SK-N-MC (cell line): ENCODE measurements at regions not wholly inside any gene's neighbourhood (a gene's known extent, or its start where the extent isn't known, plus 50 kb on each side); places are given as distances from the start of the nearest gene placed in this dataset.

Source experiments
- EZH2 ChIP-seq: fragments of 200-600 bp; sonication (generic); IDR thresholded peaks from one replicate; pipeline ENCODE4 v1.6.1; 2017; ENCODE audit warnings: antibody characterized with exemption
- FOXP2 ChIP-seq: optimal IDR thresholded peaks from 2 replicates; pipeline ENCODE3; 2011; ENCODE audit warnings: mild to moderate bottlenecking, moderate library complexity; ENCODE audit not compliant: insufficient read depth; ENCODE audit errors: extremely low read length, control extremely low read depth
- POLR2AphosphoS5 ChIP-seq: IDR thresholded peaks from 2 replicates; pipeline ENCODE4 v1.6.1; 2012; ENCODE audit warnings: mild to moderate bottlenecking, low read depth, low read length, borderline replicate concordance

GRCh38 chr10:130240409-130240808 lies 104.2 kb downstream of the GLRX3 start:
- TF ChIP-seq EZH2 (no peak), POLR2AphosphoS5 (no peak), FOXP2 (no peak)
